H1 (cell line): ENCODE measurements at regions not wholly inside any gene's neighbourhood (a gene's known extent, or its start where the extent isn't known, plus 50 kb on each side); places are given as distances from the start of the nearest gene placed in this dataset.
A peak's percentile ranks its signal among the peaks of the same experiment; 100 is the strongest.

Experiments
- CTCF ChIA-PET: fragments of 300-600 bp; sonication (Branson Sonifier 250); formaldehyde crosslinking; loops from one replicate; lab custom pipeline; 2021; ENCODE audit not compliant: partially characterized antibody; lab: Charles Lee
- POLR2A ChIA-PET: fragments of 300-600 bp; sonication (Branson Sonifier 250); formaldehyde crosslinking; loops from one replicate; lab custom pipeline; 2021; ENCODE audit warnings: inconsistent platforms; ENCODE audit not compliant: partially characterized antibody; lab: Charles Lee
- DNase-seq, 2 experiments: peaks; one replicate each; pipeline versions ENCODE4 v3.0.0 to v3.0.0-alpha.2; 2010 to 2022; ENCODE audit warnings: low spot score in 2 of 2, low read depth in 1 of 2, mixed read lengths in 1 of 2
- FAIRE-seq: peaks from 2 replicates; lab custom pipeline; 2011; peaks lifted over from hg19 to GRCh38; lab: Jason Lieb, UNC
- H2AFZ ChIP-seq: 2 replicates; pipeline ENCODE4 v1.8.1; 2012; ENCODE audit warnings: low read length, inconsistent platforms
- H2AK5ac ChIP-seq: 2 replicates; pipeline ENCODE4 v1.6.1; 2013; ENCODE audit warnings: low read depth, low read length
- H2BK120ac ChIP-seq: replicated peaks from 2 replicates; pipeline ENCODE3; 2013; ENCODE audit warnings: low read depth, low read length, inconsistent platforms
- H2BK12ac ChIP-seq: 2 replicates; pipeline ENCODE4 v1.6.1; 2013; ENCODE audit warnings: low read depth, low read length
- H2BK15ac ChIP-seq: 2 replicates; pipeline ENCODE4 v1.6.1; 2013; ENCODE audit warnings: low read length
- H2BK20ac ChIP-seq: 2 replicates; pipeline ENCODE4 v1.6.1; 2013; ENCODE audit warnings: low read length
- H2BK5ac ChIP-seq: 2 replicates; pipeline ENCODE4 v1.6.1; 2013; ENCODE audit warnings: low read depth, low read length
- H3K14ac ChIP-seq: 2 replicates; pipeline ENCODE4 v1.6.1; 2013; ENCODE audit warnings: inconsistent platforms; ENCODE audit not compliant: insufficient read length
- H3K18ac ChIP-seq: 2 replicates; pipeline ENCODE4 v1.6.1; 2013; ENCODE audit warnings: low read length; ENCODE audit errors: extremely low read depth
- H3K23ac ChIP-seq: 2 replicates; pipeline ENCODE4 v1.6.1; 2013; ENCODE audit warnings: inconsistent platforms; ENCODE audit not compliant: insufficient read length
- H3K23me2 ChIP-seq: 2 replicates; pipeline ENCODE4 v1.6.1; 2013; ENCODE audit warnings: low read depth, low read length
- H3K27ac ChIP-seq: 2 replicates; pipeline ENCODE4 v1.6.1; 2011; ENCODE audit warnings: low read depth, low read length, inconsistent platforms
- H3K27me3 ChIP-seq, 4 experiments: replicated peaks in 1 of 4; 1 replicate in 1 of 4; 2 replicates in 3 of 4; pipeline versions ENCODE4 v1.6.1 to v1.8.1; 2011 to 2013; ENCODE audit warnings: low read length in 3 of 4, mild to moderate bottlenecking in 3 of 4, inconsistent platforms in 2 of 4, mixed read lengths in 2 of 4, moderate library complexity in 1 of 4; ENCODE audit not compliant: control insufficient read depth in 3 of 4, insufficient read depth in 3 of 4; ENCODE audit errors: extremely low read depth in 1 of 4
- H3K36me3 ChIP-seq, 4 experiments: 2 replicates each; pipeline versions ENCODE4 v1.6.1 to v1.8.1; 2011 to 2013; ENCODE audit warnings: mild to moderate bottlenecking in 4 of 4, low read length in 3 of 4, moderate library complexity in 2 of 4, control low read depth in 1 of 4, inconsistent platforms in 1 of 4; ENCODE audit not compliant: insufficient read depth in 4 of 4, control insufficient read depth in 2 of 4
- H3K4ac ChIP-seq: replicated peaks from 2 replicates; pipeline ENCODE3; 2013; ENCODE audit warnings: low read length, low read depth, mixed read lengths, inconsistent platforms; ENCODE audit not compliant: insufficient read length
- H3K4me1 ChIP-seq, 4 experiments: replicated peaks in 1 of 4; 1 replicate in 1 of 4; 2 replicates in 3 of 4; pipeline versions ENCODE4 v1.6.1 to v1.8.1; 2011 to 2013; ENCODE audit warnings: low read length in 3 of 4, inconsistent platforms in 2 of 4, mixed read lengths in 1 of 4; ENCODE audit not compliant: insufficient read depth in 4 of 4, control insufficient read depth in 3 of 4
- H3K4me2 ChIP-seq, 2 experiments: 2 replicates each; pipeline versions ENCODE4 v1.6.1 to v1.8.1; 2011 to 2013; ENCODE audit warnings: low read depth in 2 of 2, low read length in 2 of 2, control low read depth in 1 of 2, inconsistent platforms in 1 of 2, mild to moderate bottlenecking in 1 of 2; ENCODE audit not compliant: insufficient read depth in 1 of 2
- H3K4me3 ChIP-seq, 4 experiments: fragments of 200-600, 300-600 bp in 1 of 4; sonication (generic), shearing (Covaris generic), sonication (Bioruptor Twin) in 1 of 4; 2 replicates each; pipeline versions ENCODE4 v1.5.1 to v1.8.1; 2011 to 2016; ENCODE audit warnings: low read length in 4 of 4, low read depth in 3 of 4, control low read depth in 2 of 4, inconsistent platforms in 2 of 4, mild to moderate bottlenecking in 2 of 4, mixed read lengths in 1 of 4, moderate library complexity in 1 of 4; ENCODE audit not compliant: insufficient read depth in 2 of 4; ENCODE audit errors: extremely low read depth in 1 of 4
- H3K56ac ChIP-seq: replicated peaks from 2 replicates; pipeline ENCODE3; 2013; ENCODE audit warnings: low read depth, mild to moderate bottlenecking, mixed read lengths, low read length, inconsistent platforms; ENCODE audit not compliant: insufficient read length
- H3K79me1 ChIP-seq: 2 replicates; pipeline ENCODE4 v1.6.1; 2013; ENCODE audit warnings: low read depth, low read length, control low read depth
- H3K79me2 ChIP-seq, 2 experiments: 2 replicates each; pipeline versions ENCODE4 v1.6.1 to v1.8.1; 2012 to 2013; ENCODE audit warnings: low read length in 2 of 2, mild to moderate bottlenecking in 2 of 2, inconsistent platforms in 1 of 2; ENCODE audit not compliant: insufficient read depth in 2 of 2, control insufficient read depth in 1 of 2
- H3K9ac ChIP-seq, 4 experiments: replicated peaks in 1 of 4; 1 replicate in 1 of 4; 2 replicates in 3 of 4; pipeline versions ENCODE4 v1.6.1 to v1.8.1; 2011 to 2013; ENCODE audit warnings: low read depth in 3 of 4, low read length in 3 of 4, control low read depth in 2 of 4, mild to moderate bottlenecking in 2 of 4, moderate library complexity in 2 of 4, inconsistent platforms in 1 of 4; ENCODE audit errors: extremely low read depth in 1 of 4
- H3K9me3 ChIP-seq, 2 experiments: 2 replicates each; pipeline versions ENCODE4 v1.6.1 to v1.8.1; 2012 to 2013; ENCODE audit warnings: mild to moderate bottlenecking in 2 of 2, moderate library complexity in 2 of 2, control low read depth in 1 of 2, inconsistent platforms in 1 of 2, low read depth in 1 of 2, low read length in 1 of 2, mixed read lengths in 1 of 2; ENCODE audit not compliant: insufficient read depth in 2 of 2
- H4K20me1 ChIP-seq, 2 experiments: replicated peaks in 1 of 2; 2 replicates each; pipeline versions ENCODE3 to v1.8.1; 2011 to 2013; ENCODE audit warnings: inconsistent platforms in 2 of 2, low read length in 2 of 2, mild to moderate bottlenecking in 1 of 2; ENCODE audit not compliant: insufficient read depth in 2 of 2, control insufficient read depth in 1 of 2
- H4K5ac ChIP-seq: 2 replicates; pipeline ENCODE4 v1.6.1; 2013; ENCODE audit warnings: low read length, low read depth, mixed read lengths, inconsistent platforms; ENCODE audit not compliant: insufficient read length
- H4K8ac ChIP-seq: 2 replicates; pipeline ENCODE4 v1.8.0; 2013; ENCODE audit warnings: mild to moderate bottlenecking, moderate library complexity, low read length, inconsistent platforms; ENCODE audit not compliant: insufficient read depth; ENCODE audit errors: extremely low read depth
- H4K91ac ChIP-seq: replicated peaks from 2 replicates; pipeline ENCODE3; 2013; ENCODE audit warnings: low read length, mixed read lengths, inconsistent platforms; ENCODE audit not compliant: insufficient read length
- CBX5 ChIP-seq: fragments of 300-800, 300-1000 bp; sonication (generic); IDR thresholded peaks from 2 replicates; pipeline ENCODE4 v1.7.1; 2016; ENCODE audit warnings: antibody characterized with exemption, low read length, low read depth
- EGR1 ChIP-seq: IDR thresholded peaks from 2 replicates; pipeline ENCODE4 v1.6.1; 2011; ENCODE audit warnings: low read depth, low read length, borderline replicate concordance
- MAFK ChIP-seq: IDR thresholded peaks from 2 replicates; pipeline ENCODE4 v1.6.1; 2012; ENCODE audit warnings: low read depth, mild to moderate bottlenecking, improper control_type of control experiment, low read length
- POU5F1 ChIP-seq: IDR thresholded peaks from 2 replicates; pipeline ENCODE4 v1.6.1; 2011; ENCODE audit warnings: low read depth, mild to moderate bottlenecking, low read length, moderate library complexity
- SP4 ChIP-seq: IDR thresholded peaks from 2 replicates; pipeline ENCODE4 v1.6.1; 2012; ENCODE audit warnings: low read length, inconsistent platforms
- TAF7 ChIP-seq: optimal IDR thresholded peaks from 2 replicates; pipeline ENCODE3; 2011; ENCODE audit warnings: low read depth, mild to moderate bottlenecking, inconsistent platforms, low read length, moderate library complexity, borderline replicate concordance
- YY1 ChIP-seq: IDR thresholded peaks from 2 replicates; pipeline ENCODE4 v1.6.1; 2011; ENCODE audit warnings: low read depth, mild to moderate bottlenecking, low read length
- WGBS, 2 experiments: shearing (Covaris generic) in 1 of 2; methylation state at CpG; one replicate each; pipeline versions ENCODE4 v1.1.6 to v1.1.7; 2013 to 2015; ENCODE audit warnings: low lambda C conversion rate in 2 of 2, mixed read lengths in 2 of 2, inconsistent platforms in 1 of 2, low coverage in 1 of 2, missing lambda C conversion rate in 1 of 2; ENCODE audit not compliant: insufficient replicate concordance in 2 of 2, insufficient coverage in 1 of 2, insufficient read length in 1 of 2; ENCODE audit errors: extremely low coverage in 1 of 2, missing lambda C conversion rate in 1 of 2; 5-methylcytosine and 5-hydroxymethylcytosine counted together
- TF ChIP-seq, protein P1 (sequence below): IDR thresholded peaks from 2 replicates; pipeline ENCODE4 v1.6.1; 2012; ENCODE audit warnings: inconsistent platforms
- TF ChIP-seq, protein P2 (sequence below): IDR thresholded peaks from 2 replicates; pipeline ENCODE4 v1.6.1; 2012; ENCODE audit warnings: inconsistent platforms
- TF ChIP-seq, protein P3 (sequence below), 3 experiments: IDR thresholded peaks; 1 replicate in 2 of 3; 2 replicates in 1 of 3; pipeline versions ENCODE4 v1.5.1 to v1.6.1; 2011; ENCODE audit warnings: low read length in 3 of 3, mild to moderate bottlenecking in 3 of 3, inconsistent platforms in 2 of 3, low read depth in 1 of 3, moderate library complexity in 1 of 3; ENCODE audit not compliant: insufficient read depth in 1 of 3; ENCODE audit errors: control extremely low read depth in 1 of 3

DNA sequence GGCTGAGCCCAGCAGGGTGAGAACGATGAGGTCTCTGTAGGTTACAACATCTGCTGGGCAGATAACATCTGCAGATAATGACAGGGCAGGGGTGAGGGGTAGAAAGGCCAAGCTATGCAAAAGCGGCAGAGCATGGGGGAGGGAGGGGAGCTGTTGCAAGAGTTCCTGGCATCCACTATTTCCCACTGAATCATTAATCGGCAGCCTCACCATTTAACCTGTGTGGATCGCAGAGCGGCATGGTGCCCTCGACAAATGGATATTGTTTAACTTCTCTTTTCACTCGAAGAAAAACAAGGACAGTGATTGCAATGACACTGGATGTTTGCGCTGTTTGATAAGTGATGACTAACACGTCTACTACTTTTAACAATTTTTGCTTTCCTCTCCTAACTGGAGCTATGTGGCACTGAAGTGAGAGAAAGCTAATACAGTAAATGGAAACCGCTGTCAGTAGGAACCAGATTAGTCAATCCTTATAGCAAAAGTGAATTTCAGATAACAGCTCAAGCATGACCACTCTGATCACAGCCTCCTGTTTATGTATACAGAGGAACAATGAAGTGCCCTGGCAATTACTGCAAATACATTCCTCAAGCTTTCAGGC is 381.5 kb downstream of the TFAP2A start:
- no peak overlapping the region for H2AK5ac ChIP-seq
- H3K4ac ChIP-seq: no peak overlapping the region
- H4K20me1 ChIP-seq: no peaks in the 10 kb centered on the region
- no peaks in the 10 kb centered on the region for H3K79me2 ChIP-seq
- H3K27me3 ChIP-seq: no peaks in the 10 kb centered on the region
- H3K9me3 ChIP-seq: no peaks in the 10 kb centered on the region
- H3K18ac ChIP-seq: no peak overlapping the region
- no peak overlapping the region for H4K5ac ChIP-seq
- H3K4me1 ChIP-seq: peaks cover 0 to 3% (median 0%) of the 10 kb centered on the region in 4 experiments; a peak in 4 of 7 replicates
- no peak overlapping the region for H3K56ac ChIP-seq
- H3K23ac ChIP-seq: no peak overlapping the region
- ChIA-PET POLR2A (no interaction called here), CTCF (interaction anchor here (0.9 to 2.3 kb wide), 7 partner anchors 8 to 396 kb away, joined by 3 to 6 read pairs (median 4); partner anchors contain the start of gene TFAP2A)
- no peaks in the 10 kb centered on the region for H3K36me3 ChIP-seq
- no peaks in the 10 kb centered on the region for H3K79me1 ChIP-seq
- H2BK12ac ChIP-seq: no peak overlapping the region
- H3K14ac ChIP-seq: no peak overlapping the region
- no peak overlapping the region for H3K4me3 ChIP-seq
- no peak overlapping the region for H3K9ac ChIP-seq
- no peak overlapping the region for H2AFZ ChIP-seq
- FAIRE-seq (no peak), DNase-seq (peak in 1 of 2 experiments; percentile 3)
- H4K91ac ChIP-seq: no peak overlapping the region
- H3K23me2 ChIP-seq: no peaks in the 10 kb centered on the region
- no peak overlapping the region for H3K27ac ChIP-seq
- no peak overlapping the region for H3K4me2 ChIP-seq
- 79% methylated on average over 10 of the region's 10 CpGs; no CpG with 5 or more reads in 1 of the 2 experiments for WGBS, 2 experiments
- no peak overlapping the region for H2BK20ac ChIP-seq
- no peak overlapping the region for H2BK5ac ChIP-seq
- no peak overlapping the region for H2BK15ac ChIP-seq
- no peak overlapping the region for H2BK120ac ChIP-seq
- H4K8ac ChIP-seq: no peak overlapping the region
- TF ChIP-seq, protein P1, sequence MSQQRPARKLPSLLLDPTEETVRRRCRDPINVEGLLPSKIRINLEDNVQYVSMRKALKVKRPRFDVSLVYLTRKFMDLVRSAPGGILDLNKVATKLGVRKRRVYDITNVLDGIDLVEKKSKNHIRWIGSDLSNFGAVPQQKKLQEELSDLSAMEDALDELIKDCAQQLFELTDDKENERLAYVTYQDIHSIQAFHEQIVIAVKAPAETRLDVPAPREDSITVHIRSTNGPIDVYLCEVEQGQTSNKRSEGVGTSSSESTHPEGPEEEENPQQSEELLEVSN: no peak
- no peak for TF ChIP-seq MAFK
- TF ChIP-seq TAF7: no peak
- TF ChIP-seq CBX5: no peak
- TF ChIP-seq SP4: no peak
- TF ChIP-seq, protein P2, sequence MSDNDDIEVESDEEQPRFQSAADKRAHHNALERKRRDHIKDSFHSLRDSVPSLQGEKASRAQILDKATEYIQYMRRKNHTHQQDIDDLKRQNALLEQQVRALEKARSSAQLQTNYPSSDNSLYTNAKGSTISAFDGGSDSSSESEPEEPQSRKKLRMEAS: no peak
- TF ChIP-seq YY1: no peak
- TF ChIP-seq, protein P3, sequence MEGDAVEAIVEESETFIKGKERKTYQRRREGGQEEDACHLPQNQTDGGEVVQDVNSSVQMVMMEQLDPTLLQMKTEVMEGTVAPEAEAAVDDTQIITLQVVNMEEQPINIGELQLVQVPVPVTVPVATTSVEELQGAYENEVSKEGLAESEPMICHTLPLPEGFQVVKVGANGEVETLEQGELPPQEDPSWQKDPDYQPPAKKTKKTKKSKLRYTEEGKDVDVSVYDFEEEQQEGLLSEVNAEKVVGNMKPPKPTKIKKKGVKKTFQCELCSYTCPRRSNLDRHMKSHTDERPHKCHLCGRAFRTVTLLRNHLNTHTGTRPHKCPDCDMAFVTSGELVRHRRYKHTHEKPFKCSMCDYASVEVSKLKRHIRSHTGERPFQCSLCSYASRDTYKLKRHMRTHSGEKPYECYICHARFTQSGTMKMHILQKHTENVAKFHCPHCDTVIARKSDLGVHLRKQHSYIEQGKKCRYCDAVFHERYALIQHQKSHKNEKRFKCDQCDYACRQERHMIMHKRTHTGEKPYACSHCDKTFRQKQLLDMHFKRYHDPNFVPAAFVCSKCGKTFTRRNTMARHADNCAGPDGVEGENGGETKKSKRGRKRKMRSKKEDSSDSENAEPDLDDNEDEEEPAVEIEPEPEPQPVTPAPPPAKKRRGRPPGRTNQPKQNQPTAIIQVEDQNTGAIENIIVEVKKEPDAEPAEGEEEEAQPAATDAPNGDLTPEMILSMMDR (IDR thresholded peaks at IDR 0.05; ENCODE audit: control extremely low read depth in 1 of 3, insufficient read depth in 1 of 3, low read depth in 1 of 3, low read length in 3 of 3): no peak
- no peak for TF ChIP-seq POU5F1
- TF ChIP-seq EGR1: no peak
